ENCODE measurements at regions not wholly inside any gene's neighbourhood (a gene's known extent, or its start where the extent isn't known, plus 50 kb on each side); places are given as distances from the start of the nearest gene placed in this dataset.

DNA sequence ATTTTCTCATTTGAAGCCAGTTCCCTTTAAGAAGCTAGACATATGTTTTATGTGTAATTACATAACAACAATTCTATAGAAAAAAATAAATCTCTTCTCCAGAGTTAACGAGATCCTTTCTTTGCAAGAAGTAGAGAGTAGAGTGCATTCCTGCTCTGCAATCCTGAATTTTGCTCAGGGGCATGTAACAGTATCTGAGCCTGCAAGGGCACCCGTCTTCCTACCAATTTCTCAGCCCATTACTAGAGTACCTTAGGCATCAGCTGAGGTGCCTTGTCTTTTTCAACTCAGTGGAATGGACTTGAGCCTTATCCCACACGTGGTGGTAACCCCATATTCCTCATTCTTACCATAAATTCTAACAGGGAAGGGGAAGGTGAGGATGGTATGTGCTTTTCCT lies 205.9 kb downstream of the IKZF2 start:
- no peaks in the 10 kb centered on the region for H3K79me2 ChIP-seq (ENCODE audit: insufficient read depth)
- H2AFZ ChIP-seq, result no peak overlapping the region
- H3K9me3 ChIP-seq (ENCODE audit: low read depth), result no peaks in the 10 kb centered on the region
- no peaks in the 10 kb centered on the region for H3F3A ChIP-seq (ENCODE audit: insufficient read depth)
- WGBS, 2 experiments (ENCODE audit: low coverage in 1 of 2, low lambda C conversion rate in 2 of 2, missing lambda C conversion rate in 2 of 2), result 44 to 54% methylated on average over 3 of the region's 3 CpGs
- no peak overlapping the region for H3K4me2 ChIP-seq (ENCODE audit: unreplicated experiment)
- no peak overlapping the region for H3K4me3 ChIP-seq
- no peaks in the 10 kb centered on the region for H3K4me1 ChIP-seq (ENCODE audit: insufficient read depth)
- TF ChIP-seq EZH2 (IDR thresholded peaks at IDR 0.05; ENCODE audit: insufficient read depth, poor library complexity, severe bottlenecking) (no peak), EZH2phosphoT487 (IDR thresholded peaks at IDR 0.05; ENCODE audit: insufficient read depth, low read depth) (no peak)
- no peaks in the 10 kb centered on the region for H3K9me2 ChIP-seq (ENCODE audit: insufficient read depth)
- no peak overlapping the region for H3K27ac ChIP-seq
- H3K36me3 ChIP-seq (ENCODE audit: low read depth), result no peaks in the 10 kb centered on the region
- in situ Hi-C loops (cut with MboI), result no loop called here
- H4K20me1 ChIP-seq (ENCODE audit: insufficient read depth), result no peaks in the 10 kb centered on the region
- H3K27me3 ChIP-seq (replicated peaks; ENCODE audit: insufficient read depth), result no peaks in the 10 kb centered on the region
- no peak overlapping the region for H3K9ac ChIP-seq
- DNase-seq, result no peak

GRCh38 chr2:212943351-212943750 lies 208.1 kb downstream of the IKZF2 start:
- no peaks in the 10 kb centered on the region for H3K9me2 ChIP-seq (ENCODE audit: insufficient read depth)
- in situ Hi-C loops (cut with MboI), result no loop called here
- no peak for DNase-seq
- H3K27ac ChIP-seq, result no peak overlapping the region
- H3K4me1 ChIP-seq (ENCODE audit: insufficient read depth), result no peaks in the 10 kb centered on the region
- H3K79me2 ChIP-seq (ENCODE audit: insufficient read depth), result no peaks in the 10 kb centered on the region
- no peak overlapping the region for H3K9ac ChIP-seq
- H3K36me3 ChIP-seq (ENCODE audit: low read depth), result no peaks in the 10 kb centered on the region
- no peaks in the 10 kb centered on the region for H4K20me1 ChIP-seq (ENCODE audit: insufficient read depth)
- no peaks in the 10 kb centered on the region for H3K27me3 ChIP-seq (replicated peaks; ENCODE audit: insufficient read depth)
- TF ChIP-seq EZH2 (IDR thresholded peaks at IDR 0.05; ENCODE audit: insufficient read depth, poor library complexity, severe bottlenecking) (no peak), EZH2phosphoT487 (IDR thresholded peaks at IDR 0.05; ENCODE audit: insufficient read depth, low read depth) (no peak)
- 81 to 87% methylated on average over 3 of the region's 3 CpGs for WGBS, 2 experiments (ENCODE audit: low coverage in 1 of 2, low lambda C conversion rate in 2 of 2, missing lambda C conversion rate in 2 of 2)
- H3K9me3 ChIP-seq (ENCODE audit: low read depth), result no peaks in the 10 kb centered on the region
- H3K4me2 ChIP-seq (ENCODE audit: unreplicated experiment), result no peak overlapping the region
- H3F3A ChIP-seq (ENCODE audit: insufficient read depth), result no peaks in the 10 kb centered on the region
- 0 out of 2 replicates have a peak overlapping the region, but pooled peaks have one; percentile 14 for H2AFZ ChIP-seq
- H3K4me3 ChIP-seq, result no peak overlapping the region

- 46 to 53% methylated on average over 2 of the region's 2 CpGs for WGBS, 2 experiments (ENCODE audit: low coverage in 1 of 2, low lambda C conversion rate in 2 of 2, missing lambda C conversion rate in 2 of 2)
- Histone ChIP-seq H3K79me2 (ENCODE audit: insufficient read depth) (no peaks in the 10 kb centered on the region), H3K4me3 (no peak overlapping the region), H3K9me3 (ENCODE audit: low read depth) (no peaks in the 10 kb centered on the region), H3K27ac (no peak overlapping the region), H3K4me2 (ENCODE audit: unreplicated experiment) (no peak overlapping the region), H4K20me1 (ENCODE audit: insufficient read depth) (no peaks in the 10 kb centered on the region), H3K4me1 (ENCODE audit: insufficient read depth) (no peaks in the 10 kb centered on the region), H2AFZ (no peak overlapping the region), H3K9ac (no peak overlapping the region), H3K27me3 (replicated peaks; ENCODE audit: insufficient read depth) (no peaks in the 10 kb centered on the region), H3K9me2 (ENCODE audit: insufficient read depth) (no peaks in the 10 kb centered on the region), H3F3A (ENCODE audit: insufficient read depth) (no peaks in the 10 kb centered on the region), H3K36me3 (ENCODE audit: low read depth) (no peaks in the 10 kb centered on the region)
- no peak for DNase-seq
- TF ChIP-seq EZH2phosphoT487 (IDR thresholded peaks at IDR 0.05; ENCODE audit: insufficient read depth, low read depth) (no peak), EZH2 (IDR thresholded peaks at IDR 0.05; ENCODE audit: insufficient read depth, poor library complexity, severe bottlenecking) (no peak)
- in situ Hi-C loops (cut with MboI), result no loop called here
Measured at GRCh38 chr2:212941361-212941760, 210.1 kb downstream of the IKZF2 start.

- in situ Hi-C loops (cut with MboI), result no loop called here
- Histone ChIP-seq H3K79me2 (ENCODE audit: insufficient read depth) (no peaks in the 10 kb centered on the region), H3K9ac (no peak overlapping the region), H3K4me3 (no peak overlapping the region), H2AFZ (no peak overlapping the region), H3K36me3 (ENCODE audit: low read depth) (no peaks in the 10 kb centered on the region), H3F3A (ENCODE audit: insufficient read depth) (no peaks in the 10 kb centered on the region), H3K4me2 (ENCODE audit: unreplicated experiment) (no peak overlapping the region), H3K9me2 (ENCODE audit: insufficient read depth) (no peaks in the 10 kb centered on the region), H3K27me3 (replicated peaks; ENCODE audit: insufficient read depth) (no peaks in the 10 kb centered on the region), H3K4me1 (ENCODE audit: insufficient read depth) (no peaks in the 10 kb centered on the region), H4K20me1 (ENCODE audit: insufficient read depth) (no peaks in the 10 kb centered on the region), H3K27ac (no peak overlapping the region), H3K9me3 (ENCODE audit: low read depth) (no peaks in the 10 kb centered on the region)
- 20 to 21% methylated on average over 2 of the region's 2 CpGs for WGBS, 2 experiments (ENCODE audit: low coverage in 1 of 2, low lambda C conversion rate in 2 of 2, missing lambda C conversion rate in 2 of 2)
- no peak for TF ChIP-seq EZH2phosphoT487 (IDR thresholded peaks at IDR 0.05; ENCODE audit: insufficient read depth, low read depth)
- no peak for TF ChIP-seq EZH2 (IDR thresholded peaks at IDR 0.05; ENCODE audit: insufficient read depth, poor library complexity, severe bottlenecking)
- DNase-seq, result peak; percentile 43
Measured at GRCh38 chr2:212940816-212941215, 210.6 kb downstream of the IKZF2 start.
